IMR-90 (cell line): ENCODE measurements at regions not wholly inside any gene's neighbourhood (a gene's known extent, or its start where the extent isn't known, plus 50 kb on each side); places are given as distances from the start of the nearest gene placed in this dataset.

Source experiments
- ATAC-seq: fragments of 200-7000 bp; cut with Tn5 transposase; 2 replicates; pipeline ENCODE4 v1.9.1; 2020; ENCODE audit warnings: low read depth, mild to moderate bottlenecking, moderate library complexity
- BruUV-seq: library from RNA; stranded (reverse); fragments of 400-500 nt; replicated peaks from 2 replicates; lab custom pipeline; 2021; lab: Mats Ljungman, UMichigan
- CTCF ChIA-PET: fragments of 300-600 bp; formaldehyde crosslinking; extraction: SDS; loops from one replicate; lab custom pipeline; 2021; ENCODE audit warnings: antibody characterized with exemption; lab: Yijun Ruan, JAX
- POLR2A ChIA-PET: fragments of 300-600 bp; sonication (Branson Sonifier 250); formaldehyde crosslinking; loops from one replicate; lab custom pipeline; 2022; ENCODE audit warnings: antibody characterized with exemption; ENCODE audit not compliant: unreplicated experiment; lab: Charles Lee
- DNase-seq: peaks from one replicate; pipeline ENCODE4 v3.0.0; 2013
- H2AFZ ChIP-seq: replicated peaks from 2 replicates; pipeline ENCODE3; 2013; ENCODE audit warnings: low read length, mild to moderate bottlenecking; ENCODE audit not compliant: poor library complexity
- H2AK5ac ChIP-seq: 2 replicates; pipeline ENCODE4 v1.6.1; 2013; ENCODE audit warnings: low read depth, low read length, inconsistent platforms
- H2AK9ac ChIP-seq: replicated peaks from 2 replicates; pipeline ENCODE3; 2013; ENCODE audit warnings: mild to moderate bottlenecking, low read depth, low read length, moderate library complexity; ENCODE audit not compliant: poor library complexity
- H2BK120ac ChIP-seq: 2 replicates; pipeline ENCODE4 v1.6.1; 2013; ENCODE audit warnings: low read depth, low read length, inconsistent platforms
- H2BK15ac ChIP-seq: 3 replicates; pipeline ENCODE4 v1.6.1; 2013; ENCODE audit warnings: low read depth, low read length, inconsistent platforms
- H2BK20ac ChIP-seq: 2 replicates; pipeline ENCODE4 v1.6.1; 2013; ENCODE audit warnings: low read depth, mild to moderate bottlenecking, inconsistent platforms, low read length, moderate library complexity
- H2BK5ac ChIP-seq: 2 replicates; pipeline ENCODE4 v1.6.1; 2013; ENCODE audit warnings: mild to moderate bottlenecking, low read depth, low read length, inconsistent platforms; ENCODE audit not compliant: poor library complexity, severe bottlenecking
- H3K14ac ChIP-seq: replicated peaks from 2 replicates; pipeline ENCODE4 v1.6.1; 2013; ENCODE audit warnings: low read depth, low read length, inconsistent platforms
- H3K18ac ChIP-seq: 2 replicates; pipeline ENCODE4 v1.6.1; 2013; ENCODE audit warnings: low read depth, low read length, control low read depth
- H3K23ac ChIP-seq: 2 replicates; pipeline ENCODE4 v1.6.1; 2013; ENCODE audit warnings: low read depth, low read length, inconsistent platforms
- H3K27ac ChIP-seq: 2 replicates; pipeline ENCODE4 v1.5.1; 2013; ENCODE audit warnings: mild to moderate bottlenecking, control low read depth, low read length; ENCODE audit not compliant: insufficient read depth
- H3K27me3 ChIP-seq: 2 replicates; pipeline ENCODE4 v1.6.1; 2013; ENCODE audit warnings: low read length; ENCODE audit not compliant: control insufficient read depth, insufficient read depth
- H3K36me3 ChIP-seq: 2 replicates; pipeline ENCODE4 v1.6.1; 2013; ENCODE audit warnings: low read length, mixed read lengths; ENCODE audit not compliant: control insufficient read depth, insufficient read depth
- H3K4ac ChIP-seq: 2 replicates; pipeline ENCODE4 v1.6.1; 2013; ENCODE audit warnings: low read depth, low read length, inconsistent platforms
- H3K4me1 ChIP-seq: 2 replicates; pipeline ENCODE4 v1.6.1; 2013; ENCODE audit warnings: low read length, mixed read lengths; ENCODE audit not compliant: control insufficient read depth, insufficient read depth
- H3K4me2 ChIP-seq: 2 replicates; pipeline ENCODE4 v1.6.1; 2013; ENCODE audit warnings: low read depth, mild to moderate bottlenecking, control low read depth, low read length, moderate library complexity
- H3K4me3 ChIP-seq: 2 replicates; pipeline ENCODE4 v1.5.1; 2013; ENCODE audit warnings: low read depth, mild to moderate bottlenecking, control low read depth, low read length, moderate library complexity; ENCODE audit not compliant: insufficient read depth
- H3K56ac ChIP-seq: 2 replicates; pipeline ENCODE4 v1.6.1; 2013; ENCODE audit warnings: low read length, inconsistent platforms; ENCODE audit not compliant: insufficient read depth; ENCODE audit errors: extremely low read depth
- H3K79me1 ChIP-seq, 2 experiments: 2 replicates each; pipeline ENCODE4 v1.6.1; 2013; ENCODE audit warnings: low read length in 2 of 2, inconsistent platforms in 1 of 2, low read depth in 1 of 2
- H3K9ac ChIP-seq: 2 replicates; pipeline ENCODE4 v1.6.1; 2013; ENCODE audit warnings: low read depth, low read length, control low read depth
- H3K9me1 ChIP-seq: 2 replicates; pipeline ENCODE4 v1.6.1; 2013; ENCODE audit warnings: low read length, inconsistent platforms; ENCODE audit not compliant: insufficient read depth
- H3K9me3 ChIP-seq: 2 replicates; pipeline ENCODE4 v1.6.1; 2013; ENCODE audit warnings: low read length; ENCODE audit not compliant: control insufficient read depth, insufficient read depth
- H4K20me1 ChIP-seq: 2 replicates; pipeline ENCODE4 v1.6.1; 2013; ENCODE audit warnings: low read length, inconsistent platforms; ENCODE audit not compliant: insufficient read depth
- H4K5ac ChIP-seq: 2 replicates; pipeline ENCODE4 v1.6.1; 2013; ENCODE audit warnings: mild to moderate bottlenecking, low read depth, low read length, control low read depth
- H4K8ac ChIP-seq, 2 experiments: 2 replicates each; pipeline ENCODE4 v1.6.1; 2013; ENCODE audit warnings: low read depth in 2 of 2, low read length in 2 of 2, control low read depth in 1 of 2, inconsistent platforms in 1 of 2
- H4K91ac ChIP-seq: 2 replicates; pipeline ENCODE4 v1.6.1; 2013; ENCODE audit warnings: low read depth, low read length, inconsistent platforms; ENCODE audit not compliant: insufficient read depth
- BHLHE40 ChIP-seq: fragments of 150-350 bp; IDR thresholded peaks from 2 replicates; pipeline ENCODE4 v1.6.1; 2016; ENCODE audit warnings: mild to moderate bottlenecking, low read depth, low read length
- CHD1 ChIP-seq: IDR thresholded peaks from 2 replicates; pipeline ENCODE4 v1.6.1; 2012; ENCODE audit warnings: low read depth, low read length, improper control_type of control experiment
- CTCF ChIP-seq: conservative IDR thresholded peaks from 2 replicates; pipeline ENCODE4 v1.5.1; 2012; ENCODE audit warnings: mild to moderate bottlenecking, low read depth, low read length, improper control_type of control experiment
- ELK1 ChIP-seq: fragments of 150-350 bp; IDR thresholded peaks from 2 replicates; pipeline ENCODE4 v1.6.1; 2016; ENCODE audit warnings: low read depth, mild to moderate bottlenecking, low read length, moderate library complexity, borderline replicate concordance
- FOS ChIP-seq: fragments of 150-350 bp; IDR thresholded peaks from 2 replicates; pipeline ENCODE4 v1.6.1; 2016; ENCODE audit warnings: low read depth, low read length
- MAFK ChIP-seq: IDR thresholded peaks from 2 replicates; pipeline ENCODE4 v1.6.1; 2012; ENCODE audit warnings: low read depth, low read length, improper control_type of control experiment
- MAZ ChIP-seq: IDR thresholded peaks from 2 replicates; pipeline ENCODE4 v1.6.1; 2012; ENCODE audit warnings: low read depth, mild to moderate bottlenecking, low read length, improper control_type of control experiment, moderate library complexity, borderline replicate concordance
- MXI1 ChIP-seq: IDR thresholded peaks from 2 replicates; pipeline ENCODE4 v1.6.1; 2012; ENCODE audit warnings: low read depth, mild to moderate bottlenecking, low read length, moderate library complexity, borderline replicate concordance
- NFE2L2 ChIP-seq: fragments of 150-350 bp; IDR thresholded peaks from 2 replicates; pipeline ENCODE4 v1.6.1; 2016; ENCODE audit warnings: low read depth, mild to moderate bottlenecking, low read length
- POLR2A ChIP-seq: IDR thresholded peaks from 2 replicates; pipeline ENCODE4 v1.6.1; 2012; ENCODE audit warnings: mild to moderate bottlenecking, low read depth, low read length
- RCOR1 ChIP-seq: IDR thresholded peaks from 2 replicates; pipeline ENCODE4 v1.6.1; 2012; ENCODE audit warnings: mild to moderate bottlenecking, low read length, improper control_type of control experiment; ENCODE audit not compliant: insufficient replicate concordance
- RFX5 ChIP-seq: IDR thresholded peaks from 2 replicates; pipeline ENCODE4 v1.8.0; 2012; ENCODE audit warnings: low read depth, mild to moderate bottlenecking, low read length, moderate library complexity
- SMC3 ChIP-seq: fragments of 150-350 bp; IDR thresholded peaks from 2 replicates; pipeline ENCODE4 v1.6.1; 2016; ENCODE audit warnings: low read depth, mild to moderate bottlenecking, antibody characterized with exemption, low read length, moderate library complexity
- USF2 ChIP-seq: fragments of 150-350 bp; IDR thresholded peaks from 2 replicates; pipeline ENCODE4 v1.6.1; 2017; ENCODE audit warnings: mild to moderate bottlenecking, antibody characterized with exemption, low read length, low read depth
- WGBS, 2 experiments: methylation state at CpG; one replicate each; pipeline versions ENCODE4 v1.1.5 to v1.1.7; 2013; ENCODE audit warnings: missing lambda C conversion rate in 2 of 2; ENCODE audit not compliant: insufficient read length in 1 of 2; ENCODE audit errors: extremely low coverage in 2 of 2; 5-methylcytosine and 5-hydroxymethylcytosine counted together
- dilution Hi-C: fragments of 300-500 bp; cut with HindIII; formaldehyde crosslinking; loops from one replicate; pipeline ENCODE4 v1.14.3; 2018; ENCODE audit warnings: low sequenced_read_pairs; ENCODE audit not compliant: unreplicated experiment
- in situ Hi-C: fragments of 300-500 bp; cut with MboI; formaldehyde crosslinking; loops from 3 replicates; pipeline ENCODE4 v1.14.3; 2019; ENCODE audit warnings: low sequenced_read_pairs, inconsistent platforms, mixed read lengths
- intact Hi-C: fragments of 100-400 bp; cut with micrococcal nuclease; formaldehyde crosslinking; loops from 2 replicates; pipeline ENCODE4 v1.10.0; 2022

GRCh38 chr1:143699731-143700130 is 272.1 kb downstream of the FAM72C start:
- no peak overlapping the region for H3K14ac ChIP-seq
- H4K8ac ChIP-seq = no peak overlapping the region
- H3K27ac ChIP-seq = no peak overlapping the region
- DNase-seq = no peak
- no peak overlapping the region for H3K4ac ChIP-seq
- H4K20me1 ChIP-seq = no peaks in the 10 kb centered on the region
- no TSS peak for BruUV-seq
- CTCF ChIA-PET = no interaction called here
- no peak overlapping the region for H3K9ac ChIP-seq
- 13% methylated on average over 6 of the region's 20 CpGs; no CpG with 5 or more reads in 1 of the 2 experiments for WGBS, 2 experiments
- H4K91ac ChIP-seq = no peak overlapping the region
- H4K5ac ChIP-seq = no peak overlapping the region
- dilution Hi-C loops = no loop called here
- H3K79me1 ChIP-seq = no peaks in the 10 kb centered on the region
- no peak overlapping the region for H2AFZ ChIP-seq
- TF ChIP-seq BHLHE40 = no peak
- no peak for TF ChIP-seq CTCF
- no peak for TF ChIP-seq CHD1
- no peak for TF ChIP-seq MXI1
- no peak for TF ChIP-seq MAZ
- TF ChIP-seq RFX5 = no peak
- no peak for TF ChIP-seq POLR2A
- no peak for TF ChIP-seq MAFK
- TF ChIP-seq FOS = no peak
- no peak for TF ChIP-seq USF2
- TF ChIP-seq SMC3 = no peak
- TF ChIP-seq ELK1 = no peak
- no peak for TF ChIP-seq NFE2L2
- TF ChIP-seq RCOR1 = no peak
- no peak overlapping the region for H2AK9ac ChIP-seq
- H3K9me3 ChIP-seq = 0 out of 2 replicates have a peak, but pooled peaks cover 2% of the 10 kb centered on the region
- in situ Hi-C loops = no loop called here
- no peak overlapping the region for H3K4me2 ChIP-seq
- H3K4me1 ChIP-seq = no peaks in the 10 kb centered on the region
- H3K18ac ChIP-seq = no peak overlapping the region
- intact Hi-C loops = no loop called here
- H2BK5ac ChIP-seq = no peak overlapping the region
- no peak overlapping the region for H3K56ac ChIP-seq
- H3K9me1 ChIP-seq = no peaks in the 10 kb centered on the region
- H3K36me3 ChIP-seq = no peaks in the 10 kb centered on the region
- peaks cover 15% of the 10 kb centered on the region for H3K27me3 ChIP-seq
- no peak for ATAC-seq
- H2AK5ac ChIP-seq = no peak overlapping the region
- no peak overlapping the region for H3K23ac ChIP-seq
- POLR2A ChIA-PET = no interaction called here
- H2BK15ac ChIP-seq = no peak overlapping the region
- no peak overlapping the region for H2BK120ac ChIP-seq
- no peak overlapping the region for H2BK20ac ChIP-seq
- no peak overlapping the region for H3K4me3 ChIP-seq
